Renal cortical epithelial cell (primary cell): ENCODE measurements at regions not wholly inside any gene's neighbourhood (a gene's known extent, or its start where the extent isn't known, plus 50 kb on each side); places are given as distances from the start of the nearest gene placed in this dataset.
"Not testable (repeated sequence)": the region's sequence is repeated elsewhere in the genome, so short reads cannot be mapped to it uniquely, and the experiment has no call there.

Experiments
- DNase-seq: peaks from one replicate; pipeline ENCODE4 v3.0.0-alpha.2; 2011; ENCODE audit warnings: low read depth

- no peak for DNase-seq
These were observed 715.2 kb upstream of the ZNF608 start for GRCh38 chr5:125461641-125462072.

GRCh38 chr5:125463466-125464092 is 717.1 kb upstream of the ZNF608 start:
- DNase-seq, result no peak

GRCh38 chr5:125464847-125465432 is 718.5 kb upstream of the ZNF608 start:
- no peak for DNase-seq

GRCh38 chr5:125465703-125466102 is 719.3 kb upstream of the ZNF608 start:
- no peak for DNase-seq

- peak; percentile 79 for DNase-seq
These were observed 720.8 kb upstream of the ZNF608 start for GRCh38 chr5:125467222-125467621.

GRCh38 chr5:125470280-125470902 is 724.0 kb upstream of the ZNF608 start:
- no peak for DNase-seq

- peak; percentile 33 for DNase-seq
These were observed 730.6 kb upstream of the ZNF608 start for GRCh38 chr5:125476901-125477585.

- DNase-seq, result no peak
These were observed 731.1 kb upstream of the ZNF608 start for GRCh38 chr5:125477586-125477975.

GRCh38 chr5:125478599-125478998 is 732.2 kb upstream of the ZNF608 start:
- DNase-seq, result no peak

- no peak for DNase-seq
These were observed 734.5 kb upstream of the ZNF608 start for GRCh38 chr5:125480911-125481310.

- DNase-seq, result no peak
These were observed 735.3 kb upstream of the ZNF608 start for GRCh38 chr5:125481506-125482465.

- DNase-seq, result no peak
These were observed 737.2 kb upstream of the ZNF608 start for GRCh38 chr5:125483609-125484008.

GRCh38 chr5:125484272-125484741 is 737.9 kb upstream of the ZNF608 start:
- peak; percentile 95 for DNase-seq

- DNase-seq, result peak; percentile 100
These were observed 738.6 kb upstream of the ZNF608 start for GRCh38 chr5:125484742-125485641.

- DNase-seq, result no peak
These were observed 739.3 kb upstream of the ZNF608 start for GRCh38 chr5:125485771-125486170.

- DNase-seq, result peak; percentile 82
These were observed 740.2 kb upstream of the ZNF608 start for GRCh38 chr5:125486634-125487033.

- no peak for DNase-seq
These were observed 740.8 kb upstream of the ZNF608 start for GRCh38 chr5:125487231-125487630.

- not testable (repeated sequence) for DNase-seq
These were observed 741.2 kb upstream of the ZNF608 start for GRCh38 chr5:125487652-125488051.

- DNase-seq, result no peak
These were observed 742.7 kb upstream of the ZNF608 start for GRCh38 chr5:125489146-125489545.

GRCh38 chr5:125491986-125492492 is 745.6 kb upstream of the ZNF608 start:
- no peak for DNase-seq
